IMR-90 (cell line): ENCODE measurements at regions not wholly inside any gene's neighbourhood (a gene's known extent, or its start where the extent isn't known, plus 50 kb on each side); places are given as distances from the start of the nearest gene placed in this dataset.

Source experiments
- ATAC-seq: fragments of 200-7000 bp; cut with Tn5 transposase; 2 replicates; pipeline ENCODE4 v1.9.1; 2020; ENCODE audit warnings: low read depth, mild to moderate bottlenecking, moderate library complexity
- BruUV-seq: library from RNA; stranded (reverse); fragments of 400-500 nt; replicated peaks from 2 replicates; lab custom pipeline; 2021; lab: Mats Ljungman, UMichigan
- CTCF ChIA-PET: fragments of 300-600 bp; formaldehyde crosslinking; extraction: SDS; loops from one replicate; lab custom pipeline; 2021; ENCODE audit warnings: antibody characterized with exemption; lab: Yijun Ruan, JAX
- POLR2A ChIA-PET: fragments of 300-600 bp; sonication (Branson Sonifier 250); formaldehyde crosslinking; loops from one replicate; lab custom pipeline; 2022; ENCODE audit warnings: antibody characterized with exemption; ENCODE audit not compliant: unreplicated experiment; lab: Charles Lee
- DNase-seq: peaks from one replicate; pipeline ENCODE4 v3.0.0; 2013
- H2AFZ ChIP-seq: replicated peaks from 2 replicates; pipeline ENCODE3; 2013; ENCODE audit warnings: low read length, mild to moderate bottlenecking; ENCODE audit not compliant: poor library complexity
- H2AK5ac ChIP-seq: 2 replicates; pipeline ENCODE4 v1.6.1; 2013; ENCODE audit warnings: low read depth, low read length, inconsistent platforms
- H2AK9ac ChIP-seq: replicated peaks from 2 replicates; pipeline ENCODE3; 2013; ENCODE audit warnings: mild to moderate bottlenecking, low read depth, low read length, moderate library complexity; ENCODE audit not compliant: poor library complexity
- H2BK120ac ChIP-seq: 2 replicates; pipeline ENCODE4 v1.6.1; 2013; ENCODE audit warnings: low read depth, low read length, inconsistent platforms
- H2BK15ac ChIP-seq: 3 replicates; pipeline ENCODE4 v1.6.1; 2013; ENCODE audit warnings: low read depth, low read length, inconsistent platforms
- H2BK20ac ChIP-seq: 2 replicates; pipeline ENCODE4 v1.6.1; 2013; ENCODE audit warnings: low read depth, mild to moderate bottlenecking, inconsistent platforms, low read length, moderate library complexity
- H2BK5ac ChIP-seq: 2 replicates; pipeline ENCODE4 v1.6.1; 2013; ENCODE audit warnings: mild to moderate bottlenecking, low read depth, low read length, inconsistent platforms; ENCODE audit not compliant: poor library complexity, severe bottlenecking
- H3K14ac ChIP-seq: replicated peaks from 2 replicates; pipeline ENCODE4 v1.6.1; 2013; ENCODE audit warnings: low read depth, low read length, inconsistent platforms
- H3K18ac ChIP-seq: 2 replicates; pipeline ENCODE4 v1.6.1; 2013; ENCODE audit warnings: low read depth, low read length, control low read depth
- H3K23ac ChIP-seq: 2 replicates; pipeline ENCODE4 v1.6.1; 2013; ENCODE audit warnings: low read depth, low read length, inconsistent platforms
- H3K27ac ChIP-seq: 2 replicates; pipeline ENCODE4 v1.5.1; 2013; ENCODE audit warnings: mild to moderate bottlenecking, control low read depth, low read length; ENCODE audit not compliant: insufficient read depth
- H3K27me3 ChIP-seq: 2 replicates; pipeline ENCODE4 v1.6.1; 2013; ENCODE audit warnings: low read length; ENCODE audit not compliant: control insufficient read depth, insufficient read depth
- H3K36me3 ChIP-seq: 2 replicates; pipeline ENCODE4 v1.6.1; 2013; ENCODE audit warnings: low read length, mixed read lengths; ENCODE audit not compliant: control insufficient read depth, insufficient read depth
- H3K4ac ChIP-seq: 2 replicates; pipeline ENCODE4 v1.6.1; 2013; ENCODE audit warnings: low read depth, low read length, inconsistent platforms
- H3K4me1 ChIP-seq: 2 replicates; pipeline ENCODE4 v1.6.1; 2013; ENCODE audit warnings: low read length, mixed read lengths; ENCODE audit not compliant: control insufficient read depth, insufficient read depth
- H3K4me2 ChIP-seq: 2 replicates; pipeline ENCODE4 v1.6.1; 2013; ENCODE audit warnings: low read depth, mild to moderate bottlenecking, control low read depth, low read length, moderate library complexity
- H3K4me3 ChIP-seq: 2 replicates; pipeline ENCODE4 v1.5.1; 2013; ENCODE audit warnings: low read depth, mild to moderate bottlenecking, control low read depth, low read length, moderate library complexity; ENCODE audit not compliant: insufficient read depth
- H3K56ac ChIP-seq: 2 replicates; pipeline ENCODE4 v1.6.1; 2013; ENCODE audit warnings: low read length, inconsistent platforms; ENCODE audit not compliant: insufficient read depth; ENCODE audit errors: extremely low read depth
- H3K79me1 ChIP-seq, 2 experiments: 2 replicates each; pipeline ENCODE4 v1.6.1; 2013; ENCODE audit warnings: low read length in 2 of 2, inconsistent platforms in 1 of 2, low read depth in 1 of 2
- H3K9ac ChIP-seq: 2 replicates; pipeline ENCODE4 v1.6.1; 2013; ENCODE audit warnings: low read depth, low read length, control low read depth
- H3K9me1 ChIP-seq: 2 replicates; pipeline ENCODE4 v1.6.1; 2013; ENCODE audit warnings: low read length, inconsistent platforms; ENCODE audit not compliant: insufficient read depth
- H3K9me3 ChIP-seq: 2 replicates; pipeline ENCODE4 v1.6.1; 2013; ENCODE audit warnings: low read length; ENCODE audit not compliant: control insufficient read depth, insufficient read depth
- H4K20me1 ChIP-seq: 2 replicates; pipeline ENCODE4 v1.6.1; 2013; ENCODE audit warnings: low read length, inconsistent platforms; ENCODE audit not compliant: insufficient read depth
- H4K5ac ChIP-seq: 2 replicates; pipeline ENCODE4 v1.6.1; 2013; ENCODE audit warnings: mild to moderate bottlenecking, low read depth, low read length, control low read depth
- H4K8ac ChIP-seq, 2 experiments: 2 replicates each; pipeline ENCODE4 v1.6.1; 2013; ENCODE audit warnings: low read depth in 2 of 2, low read length in 2 of 2, control low read depth in 1 of 2, inconsistent platforms in 1 of 2
- H4K91ac ChIP-seq: 2 replicates; pipeline ENCODE4 v1.6.1; 2013; ENCODE audit warnings: low read depth, low read length, inconsistent platforms; ENCODE audit not compliant: insufficient read depth
- BHLHE40 ChIP-seq: fragments of 150-350 bp; IDR thresholded peaks from 2 replicates; pipeline ENCODE4 v1.6.1; 2016; ENCODE audit warnings: mild to moderate bottlenecking, low read depth, low read length
- CEBPB ChIP-seq: IDR thresholded peaks from 2 replicates; pipeline ENCODE4 v1.6.1; 2012; ENCODE audit warnings: low read depth, low read length, improper control_type of control experiment
- FOS ChIP-seq: fragments of 150-350 bp; IDR thresholded peaks from 2 replicates; pipeline ENCODE4 v1.6.1; 2016; ENCODE audit warnings: low read depth, low read length
- NFE2L2 ChIP-seq: fragments of 150-350 bp; IDR thresholded peaks from 2 replicates; pipeline ENCODE4 v1.6.1; 2016; ENCODE audit warnings: low read depth, mild to moderate bottlenecking, low read length
- RAD21 ChIP-seq: IDR thresholded peaks from 2 replicates; pipeline ENCODE4 v1.6.1; 2012; ENCODE audit warnings: low read length, improper control_type of control experiment
- SMC3 ChIP-seq: fragments of 150-350 bp; IDR thresholded peaks from 2 replicates; pipeline ENCODE4 v1.6.1; 2016; ENCODE audit warnings: low read depth, mild to moderate bottlenecking, antibody characterized with exemption, low read length, moderate library complexity
- WGBS, 2 experiments: methylation state at CpG; one replicate each; pipeline versions ENCODE4 v1.1.5 to v1.1.7; 2013; ENCODE audit warnings: missing lambda C conversion rate in 2 of 2; ENCODE audit not compliant: insufficient read length in 1 of 2; ENCODE audit errors: extremely low coverage in 2 of 2; 5-methylcytosine and 5-hydroxymethylcytosine counted together
- dilution Hi-C: fragments of 300-500 bp; cut with HindIII; formaldehyde crosslinking; loops from one replicate; pipeline ENCODE4 v1.14.3; 2018; ENCODE audit warnings: low sequenced_read_pairs; ENCODE audit not compliant: unreplicated experiment
- in situ Hi-C: fragments of 300-500 bp; cut with MboI; formaldehyde crosslinking; loops from 3 replicates; pipeline ENCODE4 v1.14.3; 2019; ENCODE audit warnings: low sequenced_read_pairs, inconsistent platforms, mixed read lengths
- intact Hi-C: fragments of 100-400 bp; cut with micrococcal nuclease; formaldehyde crosslinking; loops from 2 replicates; pipeline ENCODE4 v1.10.0; 2022
- TF ChIP-seq, protein P1 (sequence below): conservative IDR thresholded peaks from 2 replicates; pipeline ENCODE4 v1.5.1; 2012; ENCODE audit warnings: mild to moderate bottlenecking, low read depth, low read length, improper control_type of control experiment
- TF ChIP-seq, protein P2 (sequence below): fragments of 150-350 bp; IDR thresholded peaks from 2 replicates; pipeline ENCODE4 v1.6.1; 2016; ENCODE audit warnings: low read depth, mild to moderate bottlenecking, low read length, moderate library complexity, borderline replicate concordance

DNA sequence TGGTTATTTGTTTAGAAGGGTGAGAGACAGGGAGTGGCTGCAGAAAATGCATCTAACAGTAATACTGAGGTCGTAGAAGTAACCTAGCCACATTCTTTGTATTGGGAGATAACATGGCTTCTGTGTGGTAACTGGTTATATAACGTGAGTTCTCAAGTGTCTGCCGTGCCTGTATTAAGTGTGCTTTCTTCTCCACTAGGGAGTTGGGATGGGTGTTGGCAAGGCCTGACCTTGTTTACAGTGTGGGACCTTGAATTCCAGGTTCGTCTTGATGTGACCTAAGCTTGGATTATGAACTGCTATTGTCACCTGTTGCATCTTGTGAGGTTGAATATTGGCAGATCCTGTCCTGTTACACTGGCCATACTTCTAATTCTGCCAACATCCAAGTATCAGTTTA, 145.3 kb upstream of the NAMPT start:
- no peak overlapping the region for H3K14ac ChIP-seq
- H4K8ac ChIP-seq, result no peak overlapping the region
- no peak overlapping the region for H3K4ac ChIP-seq
- ChIA-PET CTCF (no interaction called here), POLR2A (no interaction called here)
- DNase-seq (no peak), ATAC-seq (no peak)
- H3K18ac ChIP-seq, result no peak overlapping the region
- no peaks in the 10 kb centered on the region for H3K36me3 ChIP-seq
- in situ Hi-C loops, result no loop called here
- peak overlapping the region; percentile 11; the same call in 1 of the 2 replicates for H4K5ac ChIP-seq
- no peak overlapping the region for H3K23ac ChIP-seq
- no peak overlapping the region for H3K9ac ChIP-seq
- H2BK120ac ChIP-seq, result no peak overlapping the region
- intact Hi-C loops, result no loop called here
- H3K4me2 ChIP-seq, result no peak overlapping the region
- no peak overlapping the region for H2BK5ac ChIP-seq
- H4K20me1 ChIP-seq, result 0 out of 2 replicates have a peak, but pooled peaks cover 4% of the 10 kb centered on the region
- H3K79me1 ChIP-seq, result no peaks in the 10 kb centered on the region
- WGBS, 2 experiments, result 67% methylated on average over 1 of the region's 4 CpGs; no CpG with 5 or more reads in 1 of the 2 experiments
- no TSS peak for BruUV-seq
- no peak overlapping the region for H3K56ac ChIP-seq
- H2AFZ ChIP-seq, result no peak overlapping the region
- H3K9me1 ChIP-seq, result peaks cover 10% of the 10 kb centered on the region
- H3K9me3 ChIP-seq, result no peaks in the 10 kb centered on the region
- no peak overlapping the region for H2AK9ac ChIP-seq
- H2BK20ac ChIP-seq, result no peak overlapping the region
- peak overlapping the region; percentile 39; the same call in 1 of the 2 replicates for H2AK5ac ChIP-seq
- H4K91ac ChIP-seq, result no peak overlapping the region
- no peak overlapping the region for H3K27ac ChIP-seq
- dilution Hi-C loops, result no loop called here
- no peaks in the 10 kb centered on the region for H3K27me3 ChIP-seq
- H2BK15ac ChIP-seq, result no peak overlapping the region
- TF ChIP-seq, protein P1, sequence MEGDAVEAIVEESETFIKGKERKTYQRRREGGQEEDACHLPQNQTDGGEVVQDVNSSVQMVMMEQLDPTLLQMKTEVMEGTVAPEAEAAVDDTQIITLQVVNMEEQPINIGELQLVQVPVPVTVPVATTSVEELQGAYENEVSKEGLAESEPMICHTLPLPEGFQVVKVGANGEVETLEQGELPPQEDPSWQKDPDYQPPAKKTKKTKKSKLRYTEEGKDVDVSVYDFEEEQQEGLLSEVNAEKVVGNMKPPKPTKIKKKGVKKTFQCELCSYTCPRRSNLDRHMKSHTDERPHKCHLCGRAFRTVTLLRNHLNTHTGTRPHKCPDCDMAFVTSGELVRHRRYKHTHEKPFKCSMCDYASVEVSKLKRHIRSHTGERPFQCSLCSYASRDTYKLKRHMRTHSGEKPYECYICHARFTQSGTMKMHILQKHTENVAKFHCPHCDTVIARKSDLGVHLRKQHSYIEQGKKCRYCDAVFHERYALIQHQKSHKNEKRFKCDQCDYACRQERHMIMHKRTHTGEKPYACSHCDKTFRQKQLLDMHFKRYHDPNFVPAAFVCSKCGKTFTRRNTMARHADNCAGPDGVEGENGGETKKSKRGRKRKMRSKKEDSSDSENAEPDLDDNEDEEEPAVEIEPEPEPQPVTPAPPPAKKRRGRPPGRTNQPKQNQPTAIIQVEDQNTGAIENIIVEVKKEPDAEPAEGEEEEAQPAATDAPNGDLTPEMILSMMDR, result no peak
- TF ChIP-seq SMC3 (no peak), RAD21 (no peak), CEBPB (no peak), FOS (no peak), NFE2L2 (no peak), BHLHE40 (no peak)
- TF ChIP-seq, protein P2, sequence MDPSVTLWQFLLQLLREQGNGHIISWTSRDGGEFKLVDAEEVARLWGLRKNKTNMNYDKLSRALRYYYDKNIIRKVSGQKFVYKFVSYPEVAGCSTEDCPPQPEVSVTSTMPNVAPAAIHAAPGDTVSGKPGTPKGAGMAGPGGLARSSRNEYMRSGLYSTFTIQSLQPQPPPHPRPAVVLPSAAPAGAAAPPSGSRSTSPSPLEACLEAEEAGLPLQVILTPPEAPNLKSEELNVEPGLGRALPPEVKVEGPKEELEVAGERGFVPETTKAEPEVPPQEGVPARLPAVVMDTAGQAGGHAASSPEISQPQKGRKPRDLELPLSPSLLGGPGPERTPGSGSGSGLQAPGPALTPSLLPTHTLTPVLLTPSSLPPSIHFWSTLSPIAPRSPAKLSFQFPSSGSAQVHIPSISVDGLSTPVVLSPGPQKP, result no peak
- no peak overlapping the region for H3K4me3 ChIP-seq
- peaks cover 5% of the 10 kb centered on the region for H3K4me1 ChIP-seq
